Astrocyte (in vitro differentiated cells and primary cell): ENCODE measurements at regions not wholly inside any gene's neighbourhood (a gene's known extent, or its start where the extent isn't known, plus 50 kb on each side); places are given as distances from the start of the nearest gene placed in this dataset.

Source experiments
- CTCF ChIP-seq: IDR thresholded peaks from 2 replicates; pipeline ENCODE4 v1.5.1; 2011; ENCODE audit warnings: low read depth, mild to moderate bottlenecking, inconsistent platforms, low read length, moderate library complexity; ENCODE audit not compliant: insufficient read depth
- EZH2 ChIP-seq: IDR thresholded peaks from 2 replicates; pipeline ENCODE4 v1.6.1; 2012; ENCODE audit warnings: mild to moderate bottlenecking, low read length, inconsistent platforms; ENCODE audit not compliant: insufficient read depth

GRCh38 chr1:79355090-79355489 lies 348.6 kb upstream of the ADGRL4 start:
- TF ChIP-seq CTCF, result no peak
- no peak for TF ChIP-seq EZH2
